ENCODE measurements at regions not wholly inside any gene's neighbourhood (a gene's known extent, or its start where the extent isn't known, plus 50 kb on each side); places are given as distances from the start of the nearest gene placed in this dataset.
"Not testable (repeated sequence)": the region's sequence is repeated elsewhere in the genome, so short reads cannot be mapped to it uniquely, and the experiment has no call there.

- no peak for DNase-seq (ENCODE audit: low read depth in 2 of 2)
These were observed 275.4 kb downstream of the FAT4 start for GRCh38 chr4:125590158-125590557.

- DNase-seq (ENCODE audit: low read depth in 2 of 2) = no peak
These were observed 276.5 kb downstream of the FAT4 start for GRCh38 chr4:125591290-125591689.

DNA sequence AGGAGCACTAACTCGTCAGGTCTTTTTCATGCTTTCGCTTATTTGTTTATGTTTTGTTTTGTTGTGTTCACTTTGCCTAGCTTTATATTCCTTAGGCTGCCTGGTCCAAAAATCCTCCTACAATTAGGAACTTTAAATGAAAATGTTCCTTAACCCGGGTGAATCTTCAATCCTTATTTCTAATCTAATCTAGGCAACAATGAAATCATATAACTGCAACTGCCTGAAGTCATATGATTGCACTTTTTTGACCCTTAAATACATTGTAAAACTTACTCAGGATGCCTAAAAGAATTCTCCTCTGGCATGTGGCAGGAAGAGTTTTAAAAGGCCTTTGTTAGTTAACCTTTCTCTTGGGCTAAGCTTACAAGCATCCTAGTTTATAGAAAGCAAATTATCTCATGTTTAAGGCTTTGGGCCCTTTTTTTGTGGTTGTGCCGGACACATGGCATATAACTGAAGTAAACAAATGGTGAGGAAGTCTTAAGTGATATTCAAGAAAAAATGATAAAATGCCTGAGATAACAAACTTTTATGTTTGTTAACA lies 279.4 kb downstream of the FAT4 start:
- no peak for DNase-seq (ENCODE audit: low read depth in 2 of 2)

DNA sequence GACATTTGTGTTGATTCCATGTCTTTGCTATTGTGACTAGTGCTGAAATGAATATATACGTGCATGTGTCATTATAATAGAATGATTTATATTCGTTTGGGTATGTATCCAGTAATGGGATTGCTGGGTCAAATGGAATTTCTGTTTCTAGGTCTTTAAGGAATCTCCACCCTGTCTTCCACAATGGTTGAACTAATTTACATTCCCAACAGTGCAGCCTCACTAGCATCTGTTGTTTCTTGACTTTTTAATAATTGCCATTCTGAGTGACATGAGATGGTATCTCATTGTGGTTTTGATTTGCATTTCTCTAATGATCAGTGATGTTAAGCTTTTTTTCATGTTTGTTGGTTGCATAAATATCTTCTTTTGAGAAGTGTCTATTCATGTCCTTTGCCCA lies 291.2 kb downstream of the FAT4 start:
- DNase-seq (ENCODE audit: low read depth in 2 of 2) = not testable (repeated sequence)

- DNase-seq (ENCODE audit: low read depth in 2 of 2) = no peak
These were observed 305.5 kb downstream of the FAT4 start for GRCh38 chr4:125620066-125620860.

- no peak for DNase-seq (ENCODE audit: low read depth in 2 of 2)
These were observed 310.2 kb downstream of the FAT4 start for GRCh38 chr4:125624951-125625350.

DNA sequence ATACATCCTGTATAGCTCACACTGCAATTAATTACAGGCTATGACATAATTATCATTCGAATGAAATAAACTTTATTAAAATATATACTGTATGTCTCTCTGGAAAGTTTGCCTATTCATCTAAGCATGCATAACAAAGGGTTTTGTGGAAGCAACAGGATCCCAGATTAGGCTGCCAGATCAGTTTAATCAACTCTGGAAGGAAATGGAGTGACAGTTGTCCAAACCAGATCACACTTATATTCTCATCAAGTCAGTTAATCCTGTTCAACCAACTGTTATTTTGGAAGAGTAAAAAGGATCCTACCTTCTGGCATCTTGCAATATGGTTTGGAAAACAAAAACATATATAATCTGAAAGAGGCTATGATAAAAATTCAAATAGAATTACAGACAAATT lies 312.2 kb downstream of the FAT4 start:
- no peak for DNase-seq (ENCODE audit: low read depth in 2 of 2)

- no peak for DNase-seq (ENCODE audit: low read depth in 2 of 2)
These were observed 324.4 kb downstream of the FAT4 start for GRCh38 chr4:125639182-125639621.

GRCh38 chr4:125641611-125642010 lies 326.9 kb downstream of the FAT4 start:
- DNase-seq (ENCODE audit: low read depth in 2 of 2) = no peak

DNA sequence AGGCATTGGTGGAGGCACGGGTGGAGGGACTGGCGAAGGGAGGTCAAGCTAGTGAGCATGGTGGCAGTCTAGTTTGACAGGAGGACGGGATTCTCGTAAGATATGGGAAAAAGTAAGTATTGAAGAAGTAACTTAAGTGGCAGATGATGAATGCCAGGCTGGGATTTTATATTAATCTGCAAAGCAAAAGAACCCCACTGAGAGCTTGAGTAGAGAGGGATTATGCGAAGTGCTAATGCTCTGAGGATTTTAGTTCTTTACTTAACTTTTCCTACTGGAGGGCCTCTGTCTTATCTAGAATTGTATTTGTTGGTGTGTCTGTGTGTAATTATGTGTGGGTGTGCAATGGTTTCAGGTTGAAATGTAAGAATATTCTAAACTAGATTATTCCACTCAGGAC lies 327.9 kb downstream of the FAT4 start:
- no peak for DNase-seq (ENCODE audit: low read depth in 2 of 2)

GRCh38 chr4:125649452-125649851 lies 334.7 kb downstream of the FAT4 start:
- no peak for DNase-seq (ENCODE audit: low read depth in 2 of 2)

DNA sequence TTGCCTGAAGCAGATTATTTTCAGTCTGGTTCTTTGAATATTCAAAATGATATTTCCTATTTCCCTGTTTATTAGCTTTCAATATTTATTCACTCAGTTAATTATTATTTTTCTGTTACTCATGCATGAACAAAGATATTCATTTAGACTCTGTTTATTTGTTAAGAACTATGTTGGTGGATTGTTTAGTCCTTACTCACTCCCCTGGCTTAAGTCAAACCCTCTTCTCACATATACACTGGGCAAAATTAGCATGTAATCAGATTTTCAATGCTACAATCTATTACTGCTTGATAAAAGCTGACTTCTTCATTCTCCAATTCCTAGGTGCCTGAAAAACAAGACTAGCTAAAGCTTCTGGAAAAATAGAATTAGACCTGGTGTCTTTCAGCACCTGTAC lies 335.8 kb downstream of the FAT4 start:
- DNase-seq (ENCODE audit: low read depth in 2 of 2) = no peak

GRCh38 chr4:125651707-125652357 lies 337.1 kb downstream of the FAT4 start:
- not testable (repeated sequence) for DNase-seq (ENCODE audit: low read depth in 2 of 2)

- DNase-seq (ENCODE audit: low read depth in 2 of 2) = no peak
These were observed 344.0 kb downstream of the FAT4 start for GRCh38 chr4:125658773-125659172.

- DNase-seq (ENCODE audit: low read depth in 2 of 2) = no peak
These were observed 349.4 kb downstream of the FAT4 start for GRCh38 chr4:125663896-125664767.

DNA sequence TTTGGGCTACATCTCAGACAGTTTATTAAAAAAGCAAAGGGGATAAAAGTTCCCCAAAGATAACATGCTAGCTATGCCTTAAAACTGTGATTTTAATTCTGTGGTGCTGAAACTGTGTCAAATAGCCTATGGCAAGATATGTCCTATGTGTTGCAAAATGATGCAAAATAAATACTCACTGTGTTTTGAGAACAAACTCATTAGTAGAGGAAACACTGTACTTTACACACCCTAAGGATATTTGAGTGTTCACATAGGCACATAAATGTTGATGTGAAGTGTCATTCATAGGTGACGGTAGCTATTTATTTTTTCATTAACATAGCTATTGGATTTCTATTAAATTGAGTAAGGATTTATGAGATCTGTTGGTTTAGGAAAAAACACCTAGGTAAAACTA lies 351.9 kb downstream of the FAT4 start:
- DNase-seq (ENCODE audit: low read depth in 2 of 2) = no peak

DNA sequence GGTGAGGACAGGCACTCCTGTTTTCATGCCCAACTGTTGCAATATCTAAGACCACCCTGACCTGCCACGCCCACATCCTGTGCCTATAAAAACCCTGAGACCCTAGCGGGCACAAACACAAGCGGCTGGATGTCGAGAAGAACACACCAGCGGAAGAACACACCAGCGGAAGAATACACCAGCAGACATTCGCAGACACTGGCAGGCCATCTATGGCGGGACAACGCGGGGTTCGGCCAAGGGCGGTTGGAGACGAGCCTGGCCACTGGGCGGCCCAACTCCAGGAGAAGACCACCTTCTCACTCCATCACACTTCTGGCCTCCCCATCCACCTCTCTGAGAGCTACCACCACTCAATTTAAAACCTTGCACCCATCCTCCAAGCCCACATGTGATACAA lies 361.4 kb downstream of the FAT4 start:
- no peak for DNase-seq (ENCODE audit: low read depth in 2 of 2)

DNA sequence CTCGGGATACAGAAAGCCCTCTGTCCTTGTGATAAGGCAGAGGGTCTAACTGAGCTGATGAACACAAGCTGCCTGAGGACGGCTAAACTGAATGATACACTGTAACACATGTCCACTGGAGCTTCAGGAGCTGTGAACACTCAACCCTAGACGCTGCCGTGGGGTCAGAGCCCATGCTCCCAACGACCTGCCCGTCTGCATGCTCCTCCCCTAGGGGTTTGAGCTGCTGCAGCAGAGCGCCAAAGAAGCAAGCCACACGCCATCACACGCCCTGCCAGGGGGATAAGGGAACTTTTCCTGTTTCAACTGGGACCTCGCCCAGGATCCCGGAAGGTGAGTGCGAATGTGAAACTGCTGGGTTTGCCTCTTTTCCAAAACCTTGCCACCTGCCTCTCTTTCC lies 361.8 kb downstream of the FAT4 start:
- DNase-seq (ENCODE audit: low read depth in 2 of 2) = no peak

DNA sequence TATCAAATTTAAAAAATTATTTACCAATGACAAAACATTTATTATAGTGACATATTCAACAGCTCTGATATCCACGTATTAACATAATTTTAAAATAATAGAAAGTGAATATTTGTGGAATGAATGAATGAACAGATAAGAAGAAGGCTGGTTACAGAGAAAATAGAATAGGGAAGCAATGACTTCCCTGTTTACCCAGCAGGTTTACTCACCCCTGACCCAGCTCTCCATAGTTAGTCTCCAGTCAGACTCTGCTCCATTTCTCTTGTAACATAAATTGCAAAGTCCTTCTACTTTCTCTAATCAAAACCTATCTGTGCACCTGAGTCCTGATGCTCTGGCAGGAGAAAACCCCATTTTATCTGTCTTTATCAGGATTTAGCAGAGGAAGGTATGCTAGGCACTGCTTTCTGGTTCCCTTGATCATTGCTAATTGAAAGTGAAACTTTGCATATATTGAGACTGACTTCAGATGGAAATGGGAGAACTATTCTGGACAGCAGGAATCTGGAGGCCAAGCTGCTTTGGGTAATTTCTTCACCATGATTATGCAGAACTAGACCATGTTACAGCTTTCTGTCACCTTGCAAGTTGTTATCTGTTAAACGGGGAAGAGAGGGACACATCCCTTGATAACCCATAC lies 363.0 kb downstream of the FAT4 start:
- DNase-seq (ENCODE audit: low read depth in 2 of 2) = no peak

GRCh38 chr4:125679989-125680388 lies 365.2 kb downstream of the FAT4 start:
- no peak for DNase-seq (ENCODE audit: low read depth in 2 of 2)

DNA sequence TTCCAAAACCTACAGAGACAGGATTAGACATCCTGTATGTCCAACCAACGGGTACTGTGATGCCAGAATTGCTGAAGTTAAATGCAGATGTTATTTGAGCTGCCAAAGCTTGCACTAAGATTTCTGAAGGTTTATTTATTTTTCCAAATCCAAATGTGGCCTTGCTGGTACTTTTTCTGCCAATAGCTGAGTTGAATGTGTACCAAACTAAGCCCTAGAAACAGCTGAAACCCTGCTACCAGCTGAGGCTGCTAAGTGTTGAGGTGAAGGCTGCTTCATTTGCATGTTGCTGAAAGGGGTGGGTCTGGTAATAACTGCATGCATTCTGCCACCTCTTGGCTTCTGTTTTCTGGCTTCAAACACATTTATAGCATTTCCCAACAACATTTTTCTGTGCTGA lies 366.5 kb downstream of the FAT4 start:
- DNase-seq (ENCODE audit: low read depth in 2 of 2) = no peak

DNA sequence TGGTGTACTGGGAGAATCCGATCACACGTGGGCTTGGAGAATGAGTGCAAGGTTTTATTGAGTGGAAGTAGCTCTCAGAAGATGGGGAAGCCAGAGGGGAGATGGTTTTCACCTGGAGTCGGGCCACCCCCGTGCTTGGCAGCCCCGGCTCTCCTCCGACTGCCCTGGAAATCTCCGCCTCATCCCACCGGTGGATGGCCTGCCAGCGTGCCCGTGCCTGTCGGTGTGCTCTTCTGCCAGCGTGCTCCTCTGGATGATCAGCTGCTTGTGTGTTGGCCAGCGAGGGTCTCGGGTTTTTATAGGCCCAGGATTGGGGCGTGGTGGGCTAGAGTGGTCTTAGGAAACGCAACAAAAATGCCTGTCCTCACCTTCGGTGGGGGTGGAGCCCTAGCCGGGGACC lies 368.0 kb downstream of the FAT4 start:
- DNase-seq (ENCODE audit: low read depth in 2 of 2) = no peak
